ENCODE measurements at regions not wholly inside any gene's neighbourhood (a gene's known extent, or its start where the extent isn't known, plus 50 kb on each side); places are given as distances from the start of the nearest gene placed in this dataset.

GRCh38 chr3:178304758-178305467, 231.3 kb upstream of the KCNMB2 start:
- H3K36me3 ChIP-seq (ENCODE audit: control insufficient read depth, insufficient read depth, low read length) = no peaks in the 10 kb centered on the region
- H3K4me3 ChIP-seq (ENCODE audit: low read length) = no peak overlapping the region
- no peaks in the 10 kb centered on the region for H3K27me3 ChIP-seq (ENCODE audit: control insufficient read depth, insufficient read depth, low read length)
- no peak overlapping the region for H3K9ac ChIP-seq (ENCODE audit: low read length)
- H3K4me1 ChIP-seq (ENCODE audit: control insufficient read depth, insufficient read depth, low read length) = no peaks in the 10 kb centered on the region
- no peak overlapping the region for H3K27ac ChIP-seq (ENCODE audit: low read depth, low read length)

GRCh38 chr3:178306432-178307115, 229.7 kb upstream of the KCNMB2 start:
- Histone ChIP-seq H3K4me3 (ENCODE audit: low read length) (no peak overlapping the region), H3K4me1 (ENCODE audit: control insufficient read depth, insufficient read depth, low read length) (no peaks in the 10 kb centered on the region), H3K27me3 (ENCODE audit: control insufficient read depth, insufficient read depth, low read length) (no peaks in the 10 kb centered on the region), H3K9ac (ENCODE audit: low read length) (no peak overlapping the region), H3K36me3 (ENCODE audit: control insufficient read depth, insufficient read depth, low read length) (no peaks in the 10 kb centered on the region), H3K27ac (ENCODE audit: low read depth, low read length) (no peak overlapping the region)

- no peak overlapping the region for H3K4me3 ChIP-seq (ENCODE audit: low read length)
- H3K36me3 ChIP-seq (ENCODE audit: control insufficient read depth, insufficient read depth, low read length) = no peaks in the 10 kb centered on the region
- no peak overlapping the region for H3K27ac ChIP-seq (ENCODE audit: low read depth, low read length)
- no peaks in the 10 kb centered on the region for H3K4me1 ChIP-seq (ENCODE audit: control insufficient read depth, insufficient read depth, low read length)
- H3K9ac ChIP-seq (ENCODE audit: low read length) = no peak overlapping the region
- no peaks in the 10 kb centered on the region for H3K27me3 ChIP-seq (ENCODE audit: control insufficient read depth, insufficient read depth, low read length)
These were observed 227.5 kb upstream of the KCNMB2 start for GRCh38 chr3:178308771-178309170.

GRCh38 chr3:178310949-178311348, 225.3 kb upstream of the KCNMB2 start:
- H3K4me1 ChIP-seq (ENCODE audit: control insufficient read depth, insufficient read depth, low read length) = no peaks in the 10 kb centered on the region
- no peaks in the 10 kb centered on the region for H3K36me3 ChIP-seq (ENCODE audit: control insufficient read depth, insufficient read depth, low read length)
- H3K9ac ChIP-seq (ENCODE audit: low read length) = no peak overlapping the region
- no peak overlapping the region for H3K27ac ChIP-seq (ENCODE audit: low read depth, low read length)
- no peak overlapping the region for H3K4me3 ChIP-seq (ENCODE audit: low read length)
- no peaks in the 10 kb centered on the region for H3K27me3 ChIP-seq (ENCODE audit: control insufficient read depth, insufficient read depth, low read length)

GRCh38 chr3:178313716-178314115, 222.5 kb upstream of the KCNMB2 start:
- H3K4me1 ChIP-seq (ENCODE audit: control insufficient read depth, insufficient read depth, low read length) = no peaks in the 10 kb centered on the region
- H3K9ac ChIP-seq (ENCODE audit: low read length) = no peak overlapping the region
- H3K27me3 ChIP-seq (ENCODE audit: control insufficient read depth, insufficient read depth, low read length) = no peaks in the 10 kb centered on the region
- H3K36me3 ChIP-seq (ENCODE audit: control insufficient read depth, insufficient read depth, low read length) = no peaks in the 10 kb centered on the region
- H3K4me3 ChIP-seq (ENCODE audit: low read length) = no peak overlapping the region
- no peak overlapping the region for H3K27ac ChIP-seq (ENCODE audit: low read depth, low read length)

GRCh38 chr3:178318340-178318739, 217.9 kb upstream of the KCNMB2 start:
- Histone ChIP-seq H3K27ac (ENCODE audit: low read depth, low read length) (no peak overlapping the region), H3K4me1 (ENCODE audit: control insufficient read depth, insufficient read depth, low read length) (peaks cover 8% of the 10 kb centered on the region), H3K4me3 (ENCODE audit: low read length) (no peak overlapping the region), H3K27me3 (ENCODE audit: control insufficient read depth, insufficient read depth, low read length) (no peaks in the 10 kb centered on the region), H3K36me3 (ENCODE audit: control insufficient read depth, insufficient read depth, low read length) (no peaks in the 10 kb centered on the region), H3K9ac (ENCODE audit: low read length) (no peak overlapping the region)

GRCh38 chr3:178318941-178319816, 217.1 kb upstream of the KCNMB2 start:
- no peak overlapping the region for H3K9ac ChIP-seq (ENCODE audit: low read length)
- H3K4me1 ChIP-seq (ENCODE audit: control insufficient read depth, insufficient read depth, low read length) = peaks cover 8% of the 10 kb centered on the region
- H3K27me3 ChIP-seq (ENCODE audit: control insufficient read depth, insufficient read depth, low read length) = no peaks in the 10 kb centered on the region
- no peaks in the 10 kb centered on the region for H3K36me3 ChIP-seq (ENCODE audit: control insufficient read depth, insufficient read depth, low read length)
- H3K4me3 ChIP-seq (ENCODE audit: low read length) = no peak overlapping the region
- H3K27ac ChIP-seq (ENCODE audit: low read depth, low read length) = no peak overlapping the region

GRCh38 chr3:178320456-178321351, 215.5 kb upstream of the KCNMB2 start:
- peak overlapping the region; percentile 26 for H3K27ac ChIP-seq (ENCODE audit: low read depth, low read length)
- H3K9ac ChIP-seq (ENCODE audit: low read length) = no peak overlapping the region
- H3K36me3 ChIP-seq (ENCODE audit: control insufficient read depth, insufficient read depth, low read length) = no peaks in the 10 kb centered on the region
- no peak overlapping the region for H3K4me3 ChIP-seq (ENCODE audit: low read length)
- peaks cover 13% of the 10 kb centered on the region for H3K4me1 ChIP-seq (ENCODE audit: control insufficient read depth, insufficient read depth, low read length)
- no peaks in the 10 kb centered on the region for H3K27me3 ChIP-seq (ENCODE audit: control insufficient read depth, insufficient read depth, low read length)

- Histone ChIP-seq H3K4me1 (ENCODE audit: control insufficient read depth, insufficient read depth, low read length) (peaks cover 13% of the 10 kb centered on the region), H3K4me3 (ENCODE audit: low read length) (no peak overlapping the region), H3K36me3 (ENCODE audit: control insufficient read depth, insufficient read depth, low read length) (no peaks in the 10 kb centered on the region), H3K9ac (ENCODE audit: low read length) (no peak overlapping the region), H3K27me3 (ENCODE audit: control insufficient read depth, insufficient read depth, low read length) (no peaks in the 10 kb centered on the region), H3K27ac (ENCODE audit: low read depth, low read length) (no peak overlapping the region)
These were observed 211.9 kb upstream of the KCNMB2 start for GRCh38 chr3:178324356-178324755.

- H3K27ac ChIP-seq (ENCODE audit: low read depth, low read length) = no peak overlapping the region
- H3K27me3 ChIP-seq (ENCODE audit: control insufficient read depth, insufficient read depth, low read length) = no peaks in the 10 kb centered on the region
- H3K4me3 ChIP-seq (ENCODE audit: low read length) = no peak overlapping the region
- no peak overlapping the region for H3K9ac ChIP-seq (ENCODE audit: low read length)
- peaks cover 9% of the 10 kb centered on the region for H3K4me1 ChIP-seq (ENCODE audit: control insufficient read depth, insufficient read depth, low read length)
- no peaks in the 10 kb centered on the region for H3K36me3 ChIP-seq (ENCODE audit: control insufficient read depth, insufficient read depth, low read length)
These were observed 210.9 kb upstream of the KCNMB2 start for GRCh38 chr3:178325330-178325729.

GRCh38 chr3:178329936-178330335, 206.3 kb upstream of the KCNMB2 start:
- no peak overlapping the region for H3K27ac ChIP-seq (ENCODE audit: low read depth, low read length)
- no peak overlapping the region for H3K9ac ChIP-seq (ENCODE audit: low read length)
- H3K4me3 ChIP-seq (ENCODE audit: low read length) = no peak overlapping the region
- peaks cover 3% of the 10 kb centered on the region for H3K4me1 ChIP-seq (ENCODE audit: control insufficient read depth, insufficient read depth, low read length)
- H3K36me3 ChIP-seq (ENCODE audit: control insufficient read depth, insufficient read depth, low read length) = no peaks in the 10 kb centered on the region
- no peaks in the 10 kb centered on the region for H3K27me3 ChIP-seq (ENCODE audit: control insufficient read depth, insufficient read depth, low read length)

GRCh38 chr3:178334239-178334638, 202.0 kb upstream of the KCNMB2 start:
- no peak overlapping the region for H3K4me3 ChIP-seq (ENCODE audit: low read length)
- no peaks in the 10 kb centered on the region for H3K27me3 ChIP-seq (ENCODE audit: control insufficient read depth, insufficient read depth, low read length)
- H3K9ac ChIP-seq (ENCODE audit: low read length) = no peak overlapping the region
- no peaks in the 10 kb centered on the region for H3K36me3 ChIP-seq (ENCODE audit: control insufficient read depth, insufficient read depth, low read length)
- no peak overlapping the region for H3K27ac ChIP-seq (ENCODE audit: low read depth, low read length)
- H3K4me1 ChIP-seq (ENCODE audit: control insufficient read depth, insufficient read depth, low read length) = no peaks in the 10 kb centered on the region

Measured in rectal smooth muscle tissue (tissue), 1 donor.